Embryonic facial prominence (tissue), 1 donor: ENCODE measurements at regions not wholly inside any gene's neighbourhood (a gene's known extent, or its start where the extent isn't known, plus 50 kb on each side); places are given as distances from the start of the nearest gene placed in this dataset.
"Not testable (repeated sequence)": the region's sequence is repeated elsewhere in the genome, so short reads cannot be mapped to it uniquely, and the experiment has no call there.

Source experiments
- DNase-seq: peaks from one replicate; pipeline ENCODE4 v3.0.0-alpha.2; 2016; ENCODE audit errors: extremely low spot score

DNA sequence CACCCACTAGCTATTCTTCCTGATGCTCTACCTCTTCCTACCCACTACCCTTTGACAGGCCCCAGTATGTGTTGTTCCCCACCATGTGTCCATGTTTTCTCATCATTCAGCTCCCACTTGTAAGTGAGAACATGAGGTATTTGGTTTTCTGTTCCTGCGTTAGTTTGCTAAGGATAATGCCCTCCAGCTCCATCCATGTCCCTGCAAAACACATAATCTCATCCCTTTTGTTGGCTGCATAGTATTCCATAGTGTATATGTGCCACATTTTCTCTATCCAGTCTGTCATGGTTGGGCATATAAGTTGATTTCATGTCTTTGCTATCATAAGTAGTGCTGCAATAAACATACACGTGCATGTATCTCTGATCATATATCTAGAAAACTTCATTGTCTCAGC lies 218.3 kb upstream of the STXBP5 start:
- DNase-seq, result no peak

DNA sequence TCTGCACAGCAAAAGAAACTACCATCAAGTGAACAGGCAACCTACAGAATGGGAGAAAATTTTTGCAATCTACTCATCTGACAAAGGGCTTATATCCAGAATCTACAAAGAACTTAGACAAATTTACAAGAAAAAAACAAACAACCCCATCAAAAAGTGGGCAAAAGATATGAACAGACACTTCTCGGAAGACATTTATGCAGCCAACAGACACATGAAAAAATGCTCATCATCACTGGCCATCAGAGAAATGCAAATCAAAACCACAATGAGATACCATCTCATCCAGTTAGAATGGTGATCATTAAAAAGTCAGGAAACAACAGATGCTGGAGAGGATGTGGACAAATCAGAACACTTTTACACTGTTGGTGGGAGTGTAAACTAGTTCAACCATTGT lies 216.3 kb upstream of the STXBP5 start:
- DNase-seq, result not testable (repeated sequence)

DNA sequence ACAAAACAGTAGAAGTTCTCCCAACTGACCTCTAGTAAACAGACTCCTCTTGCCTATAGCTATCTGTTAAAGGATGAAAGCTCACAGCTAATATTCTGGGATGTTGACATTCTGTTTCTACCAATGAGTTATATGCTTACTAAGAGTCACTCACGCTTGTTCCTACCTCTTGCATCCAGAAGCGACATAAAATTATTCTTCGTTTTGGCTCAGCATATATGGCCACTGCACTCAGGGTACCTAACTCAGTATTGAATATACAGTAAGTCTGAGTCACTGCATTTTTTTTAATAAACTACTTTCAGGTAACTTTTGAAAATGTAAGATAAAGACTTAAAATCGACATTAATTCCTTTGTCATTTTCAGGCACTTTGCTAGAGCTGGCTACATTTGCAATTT lies 214.4 kb upstream of the STXBP5 start:
- no peak for DNase-seq

DNA sequence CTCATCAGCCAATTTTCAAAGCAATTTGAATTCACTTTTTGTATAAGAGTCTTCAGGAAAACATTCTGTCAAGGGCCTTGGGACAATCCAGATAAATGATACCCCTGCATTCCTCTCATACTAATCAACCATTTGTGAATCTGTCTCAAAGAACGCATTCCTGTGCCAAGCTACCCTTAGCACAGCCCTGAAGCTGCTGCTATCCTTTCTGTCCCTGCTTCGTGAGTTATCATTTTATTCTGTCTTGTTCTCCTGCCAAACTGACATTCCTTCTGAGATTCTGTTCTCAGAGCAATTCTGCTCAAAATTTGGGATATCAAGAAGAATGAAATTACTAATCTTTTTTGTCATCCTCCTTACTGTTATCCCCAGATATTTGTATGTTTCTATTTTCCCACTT lies 213.9 kb upstream of the STXBP5 start:
- DNase-seq, result no peak

DNA sequence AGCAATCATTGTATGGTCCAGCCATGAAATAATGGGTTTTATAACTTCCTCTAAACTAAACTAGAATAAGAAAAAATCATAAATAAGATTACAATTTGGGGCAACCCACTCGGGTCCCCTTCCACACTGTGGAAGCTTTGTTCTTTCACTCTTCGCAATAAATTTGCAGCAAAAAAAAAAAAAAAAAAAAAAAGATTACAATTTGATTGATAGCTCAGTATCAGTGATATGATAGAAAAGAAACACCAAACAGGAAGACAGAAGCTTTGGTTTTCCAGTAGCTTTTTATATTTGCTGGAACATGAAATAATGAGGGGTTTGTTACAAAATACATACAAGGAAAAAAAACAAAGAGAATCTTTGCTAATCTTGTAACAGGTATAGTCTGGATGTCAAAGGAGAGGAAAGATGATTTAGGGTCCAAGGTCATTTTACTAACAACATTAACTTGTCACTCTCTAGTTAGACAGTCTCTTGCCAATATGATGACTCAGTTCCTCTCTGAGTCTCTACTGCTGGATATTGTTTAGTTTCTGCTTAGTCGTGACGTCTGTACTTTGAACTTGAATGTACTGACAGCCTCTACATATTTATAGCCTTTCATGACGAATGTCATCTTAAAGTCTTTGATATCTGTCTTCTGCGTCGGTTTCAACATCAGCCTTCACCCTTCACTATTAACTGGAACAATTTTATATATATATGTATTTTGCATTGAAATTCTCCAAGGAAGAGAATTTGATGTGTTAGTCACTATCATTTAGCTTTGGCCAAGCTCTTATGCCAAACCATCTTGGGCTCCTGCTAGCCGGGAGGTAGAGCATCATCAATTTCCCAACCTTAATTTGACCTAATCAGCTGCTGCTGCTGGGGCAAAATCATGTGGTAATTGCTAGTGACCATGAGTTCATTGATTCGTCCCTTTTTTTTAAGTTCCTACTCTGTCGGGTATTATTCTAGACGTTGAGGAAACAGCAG lies 213.1 kb upstream of the STXBP5 start:
- DNase-seq, result no peak

DNA sequence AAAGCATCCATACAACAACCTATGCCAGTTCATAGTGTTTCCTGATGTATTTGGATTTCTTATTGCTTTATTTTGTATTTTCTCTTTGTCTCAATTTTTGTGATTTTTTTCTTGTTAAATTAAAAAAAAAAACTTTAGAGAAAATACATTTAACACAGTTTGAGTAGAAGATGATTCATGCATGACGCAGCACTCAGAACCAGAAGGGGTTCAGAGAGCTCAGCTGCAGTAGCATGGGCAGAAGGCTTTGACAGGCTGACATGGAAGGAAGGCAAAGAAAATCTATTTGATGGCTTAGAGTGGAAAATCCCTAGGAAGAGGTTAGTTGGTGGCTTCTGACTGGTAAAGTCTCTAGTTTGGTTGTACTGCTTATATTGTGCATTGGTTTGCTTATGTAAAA lies 207.2 kb upstream of the STXBP5 start:
- DNase-seq, result no peak

DNA sequence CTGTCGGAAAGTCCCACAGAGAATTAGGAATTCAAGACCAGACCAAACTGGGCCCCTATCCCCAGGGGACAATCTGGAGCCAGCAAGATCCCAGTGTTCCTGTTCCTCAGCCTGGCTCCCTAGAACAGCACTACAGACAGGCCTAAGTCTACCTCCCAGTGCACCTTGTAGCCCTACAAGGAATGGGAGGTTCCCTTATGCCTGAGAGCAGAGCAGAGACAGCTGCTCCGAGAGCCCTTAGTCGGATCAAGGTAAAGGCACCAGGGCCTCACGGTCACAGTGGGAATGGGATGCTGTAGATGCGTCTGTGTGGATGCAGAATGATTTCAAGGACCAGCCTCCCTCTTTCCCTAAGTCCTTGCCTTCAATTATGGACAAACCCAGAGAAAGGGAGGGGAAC lies 204.5 kb upstream of the STXBP5 start:
- DNase-seq, result no peak

DNA sequence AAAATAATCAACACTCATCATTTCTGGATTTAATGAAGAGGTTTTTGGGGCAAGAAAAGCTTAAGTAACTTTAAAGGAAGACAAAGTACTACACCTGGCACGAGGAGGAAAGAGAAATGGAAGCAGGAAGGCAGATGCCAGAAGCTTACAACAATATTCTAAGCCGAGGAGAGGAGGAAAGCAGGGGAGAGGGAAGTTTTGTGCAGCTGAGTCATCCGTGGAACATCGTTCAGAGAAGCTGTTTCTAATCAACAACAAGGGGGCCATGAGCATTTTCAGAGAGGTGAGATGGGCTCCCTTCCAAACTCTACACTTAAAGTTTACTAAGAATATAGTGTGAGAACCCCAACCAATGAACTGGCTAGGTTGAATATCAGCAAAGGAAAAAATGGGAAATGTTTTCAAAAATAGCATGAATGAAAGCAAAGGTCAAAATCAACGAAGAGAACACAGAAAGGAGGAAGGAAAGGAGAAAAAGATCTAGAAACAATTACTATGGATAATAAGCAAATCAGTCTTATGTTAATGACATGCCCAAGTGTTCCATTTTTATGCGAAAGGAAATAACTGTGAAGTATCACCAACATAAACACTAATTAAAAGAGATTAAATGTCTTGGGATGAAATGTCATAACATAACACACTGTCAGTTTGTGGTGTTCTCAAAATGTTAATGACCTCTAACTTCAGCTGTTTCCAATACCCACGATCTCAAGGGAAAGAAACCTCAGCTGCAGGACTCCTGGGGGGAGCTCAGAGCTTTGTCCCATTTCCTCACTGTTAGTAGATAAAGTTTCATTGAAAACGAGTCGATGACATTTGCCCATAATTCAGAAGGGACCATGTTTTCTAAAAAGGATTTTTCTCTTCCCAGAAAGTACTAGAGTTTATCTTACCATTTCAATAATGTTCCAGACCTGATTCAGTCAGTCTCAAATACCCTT lies 203.4 kb upstream of the STXBP5 start:
- no peak for DNase-seq

DNA sequence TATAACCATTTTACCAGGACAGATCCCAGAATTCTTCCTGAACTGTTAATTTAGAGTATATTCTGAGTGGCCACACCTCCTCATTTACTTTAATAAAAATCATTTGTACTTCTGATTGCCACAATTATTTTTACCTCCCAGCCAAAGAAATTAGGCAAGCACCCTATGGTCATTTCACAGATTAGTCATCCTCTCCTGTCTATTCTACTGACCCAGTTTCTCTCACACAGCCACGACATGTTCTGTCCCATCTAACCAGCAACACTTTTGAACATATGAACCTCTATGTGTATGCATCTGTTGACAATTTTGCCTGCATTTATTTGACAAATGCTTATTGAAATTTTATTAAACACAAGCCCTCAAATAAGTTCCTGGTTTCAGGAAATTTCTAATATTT lies 202.6 kb upstream of the STXBP5 start:
- DNase-seq, result no peak

DNA sequence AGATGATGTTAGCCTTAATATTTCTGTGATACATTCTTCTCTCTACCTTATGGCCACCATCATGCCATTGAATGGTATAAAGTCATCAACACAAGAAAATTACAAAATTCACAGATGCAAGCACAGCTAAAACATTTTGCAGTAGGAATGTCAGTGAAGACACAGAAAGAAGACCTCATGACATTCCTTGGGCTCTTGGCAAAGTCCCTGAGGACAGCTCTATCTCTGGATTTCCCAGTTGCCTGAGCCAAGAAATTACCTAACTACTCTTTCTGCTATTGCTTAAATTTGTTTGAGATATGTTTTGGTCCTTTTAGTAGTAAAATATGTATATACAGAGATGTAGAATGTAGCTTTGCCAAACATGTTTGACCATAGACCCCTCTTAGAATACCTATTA lies 201.0 kb upstream of the STXBP5 start:
- DNase-seq, result no peak

DNA sequence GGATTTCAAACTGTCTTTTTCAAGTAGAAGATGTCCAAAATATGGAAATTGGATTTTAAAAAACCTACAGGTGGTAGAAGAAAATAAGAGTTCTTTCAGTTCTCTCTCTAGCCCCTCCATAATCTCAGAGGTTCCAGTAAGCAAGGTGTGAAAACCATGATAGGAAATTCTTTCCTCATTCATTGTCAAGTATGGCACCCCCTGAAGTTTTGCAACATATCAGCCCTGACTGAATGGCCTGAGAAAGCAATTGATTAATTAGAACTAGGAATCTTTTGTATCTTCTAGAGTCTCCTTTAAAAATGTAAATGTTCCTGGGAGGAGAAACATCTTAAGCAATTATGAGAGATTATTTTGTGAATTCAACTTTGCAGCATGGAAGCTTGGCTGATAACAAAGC lies 198.7 kb upstream of the STXBP5 start:
- DNase-seq, result no peak

DNA sequence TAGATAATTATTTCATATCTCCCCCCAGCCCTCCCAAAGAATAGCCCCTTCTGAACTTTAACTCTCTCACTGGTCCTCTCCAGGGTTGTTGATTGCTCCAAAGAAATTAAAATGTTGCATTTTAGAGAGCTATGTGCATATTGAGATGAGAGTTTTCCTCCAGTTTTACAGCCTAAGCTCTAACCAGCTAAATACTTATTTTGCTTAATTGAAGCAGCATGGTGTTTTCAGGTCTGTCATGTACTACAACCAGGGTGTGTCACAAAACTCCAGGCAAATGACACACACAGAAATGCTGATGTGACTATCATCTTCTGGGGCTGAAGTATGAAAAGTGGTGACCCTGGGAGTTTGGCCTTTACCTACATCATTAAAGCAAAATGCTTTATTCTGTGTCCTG lies 196.8 kb upstream of the STXBP5 start:
- DNase-seq, result no peak

DNA sequence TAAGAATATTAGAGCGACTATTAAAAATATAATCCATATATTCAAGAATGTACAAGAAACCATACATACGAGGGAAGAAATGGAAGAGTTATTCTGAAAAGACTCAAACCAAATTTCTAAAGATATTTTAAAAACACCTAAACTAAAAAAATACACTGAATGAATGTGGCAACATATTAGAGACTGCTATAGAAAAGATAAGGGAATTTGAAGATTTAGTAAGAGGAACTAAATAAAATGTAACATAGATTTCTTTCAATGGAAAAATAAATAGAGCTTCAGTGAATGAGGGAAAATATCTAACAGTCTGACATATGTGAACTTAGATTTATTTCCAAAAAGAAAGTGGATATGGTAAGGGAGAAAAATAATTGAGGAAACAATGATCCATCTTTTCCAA lies 194.9 kb upstream of the STXBP5 start:
- DNase-seq, result no peak

DNA sequence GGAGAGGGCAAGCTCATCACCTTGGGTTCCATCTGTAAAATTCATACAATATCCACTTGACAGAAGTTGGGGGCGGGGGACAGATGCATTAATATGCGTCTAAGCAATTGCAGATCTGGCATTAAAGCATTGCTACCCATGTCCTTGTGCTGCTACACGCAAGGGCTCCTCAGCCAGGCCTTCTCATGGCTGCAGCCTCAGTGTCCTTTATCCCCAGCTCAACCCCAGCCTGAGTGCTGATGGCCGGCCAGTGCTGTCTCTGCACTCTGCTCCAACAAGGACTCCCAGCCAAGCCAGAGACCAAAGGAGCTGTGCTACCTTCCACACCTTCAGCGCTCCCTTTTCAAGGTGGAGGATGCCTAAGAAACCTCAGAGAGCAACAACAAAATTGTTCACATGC lies 188.5 kb upstream of the STXBP5 start:
- no peak for DNase-seq

DNA sequence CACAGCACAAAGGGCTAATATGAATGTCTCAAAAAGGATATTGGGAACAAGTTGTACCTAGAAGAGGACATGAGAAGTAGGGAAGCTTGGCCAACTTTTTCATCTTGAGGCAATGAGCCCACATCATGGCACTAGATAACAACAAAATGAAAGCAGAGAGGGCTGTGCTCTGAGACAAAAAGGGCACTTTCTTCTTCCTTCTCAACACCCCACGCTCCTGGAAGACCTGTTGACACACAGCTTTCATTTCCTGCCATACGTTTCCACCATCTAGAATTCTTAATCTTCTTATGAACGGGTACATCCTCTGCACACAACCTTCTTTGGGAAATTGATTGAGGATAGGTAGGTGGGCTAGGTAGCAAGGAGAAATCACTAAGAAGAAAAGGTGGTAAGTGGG lies 187.8 kb upstream of the STXBP5 start:
- no peak for DNase-seq

DNA sequence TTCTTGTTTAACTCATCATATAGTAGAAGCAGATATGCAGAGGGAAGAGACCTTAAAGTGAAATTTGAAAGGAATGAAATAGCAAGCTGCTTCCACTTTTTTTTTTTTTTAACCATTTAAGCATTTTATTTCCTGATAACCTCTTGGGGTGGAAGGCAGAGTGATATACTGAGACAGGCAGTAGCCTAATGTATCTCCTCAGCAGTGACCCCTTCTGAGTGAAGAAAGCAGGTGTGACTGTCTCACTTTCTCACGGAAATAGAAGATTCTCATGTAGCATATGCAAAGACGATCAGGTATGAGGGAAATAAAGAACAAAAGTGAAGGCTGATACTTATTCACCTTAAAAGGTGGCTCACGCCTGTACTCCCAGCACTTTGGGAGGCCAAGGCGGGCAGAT lies 187.1 kb upstream of the STXBP5 start:
- no peak for DNase-seq

DNA sequence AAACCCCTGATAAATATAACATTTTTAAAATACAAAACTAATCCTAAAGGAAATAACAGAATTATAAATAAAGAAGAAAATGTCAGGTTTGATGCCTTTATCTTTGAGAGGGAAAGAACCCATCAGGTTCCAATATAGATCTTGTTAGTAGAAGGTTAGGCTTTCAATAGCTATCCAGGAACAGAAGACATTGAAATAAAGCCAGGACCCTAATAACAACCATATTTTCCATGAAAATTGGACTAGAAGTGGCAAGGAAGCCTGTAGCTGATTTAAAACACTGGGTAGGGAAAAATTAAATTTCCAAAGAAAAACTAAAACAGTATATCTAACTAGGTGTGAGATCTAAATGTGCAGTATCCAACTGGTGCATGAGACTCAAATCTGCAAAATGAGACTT lies 185.2 kb upstream of the STXBP5 start:
- DNase-seq, result no peak

DNA sequence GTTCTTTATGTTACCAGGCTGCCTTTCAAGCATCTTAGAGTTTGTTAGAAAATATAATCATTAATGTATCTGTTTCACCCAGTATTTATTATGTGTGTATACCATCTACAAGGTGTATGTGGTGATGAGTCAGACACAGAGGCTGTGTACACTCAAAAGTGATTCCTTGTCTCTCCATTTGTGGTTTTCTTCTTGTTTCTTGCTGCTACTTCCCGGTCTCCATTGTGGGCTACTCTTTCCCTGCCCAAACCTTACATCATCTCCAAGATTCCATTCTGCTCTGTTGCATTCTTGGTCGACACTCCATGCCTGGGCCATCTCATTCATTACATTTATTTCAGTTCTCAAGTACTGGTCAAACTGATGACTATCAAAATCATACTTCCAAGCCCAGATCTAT lies 182.2 kb upstream of the STXBP5 start:
- DNase-seq, result no peak

DNA sequence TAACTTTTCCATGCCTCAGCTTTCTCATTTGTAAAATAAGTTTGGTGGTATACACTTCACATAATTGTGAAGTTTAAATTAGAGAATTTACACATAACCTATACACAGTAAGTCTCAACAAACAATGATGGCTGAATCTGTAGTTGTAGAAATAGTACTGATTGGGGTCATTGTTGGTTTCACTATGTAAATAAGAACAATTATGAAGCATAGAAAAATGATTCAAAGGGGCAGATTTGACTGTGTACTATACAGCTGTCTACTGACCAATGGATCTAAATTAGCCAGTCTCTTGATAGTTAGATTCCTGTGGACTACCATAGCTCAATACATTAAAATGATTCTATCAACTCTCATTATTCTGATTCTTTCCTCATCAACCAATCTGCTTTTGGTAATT lies 181.1 kb upstream of the STXBP5 start:
- DNase-seq, result no peak

DNA sequence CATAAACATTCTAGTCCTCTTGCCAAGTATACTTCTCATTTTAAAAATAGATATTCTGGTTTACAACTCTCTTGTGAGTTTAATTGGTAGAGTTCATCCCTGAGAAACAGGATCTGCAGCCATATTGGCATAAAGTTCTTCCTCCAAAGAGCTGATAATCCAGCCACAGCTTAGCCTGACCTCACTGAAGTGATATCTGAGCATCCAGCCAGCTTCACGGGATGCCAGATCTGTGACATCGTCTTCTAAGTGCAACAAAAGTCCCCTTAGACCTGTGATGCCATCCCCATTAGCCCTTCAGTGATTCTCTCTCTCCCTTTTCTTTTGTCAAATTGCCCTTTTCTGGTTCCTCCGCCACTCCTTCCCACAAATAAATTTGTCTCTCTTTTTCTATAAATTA lies 180.6 kb upstream of the STXBP5 start:
- no peak for DNase-seq

DNA sequence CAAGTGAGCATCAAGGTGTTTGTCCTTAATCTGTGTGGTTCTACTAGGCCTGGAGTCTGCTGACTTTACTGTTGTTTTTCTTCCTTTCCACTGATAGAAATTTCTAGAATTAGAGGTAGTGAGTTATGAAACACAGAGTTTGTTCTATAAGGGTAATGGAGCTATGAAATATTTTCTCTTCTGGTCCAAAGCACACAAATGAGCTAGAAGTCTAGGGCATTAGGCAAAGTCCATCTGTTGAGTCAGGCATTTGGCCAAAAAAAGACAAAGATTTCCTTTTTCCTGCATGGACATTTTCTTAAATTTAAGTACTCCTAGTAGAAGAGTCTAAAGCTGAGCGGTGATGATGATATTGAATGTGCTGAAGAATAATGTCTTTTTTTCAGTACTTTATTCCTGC lies 174.3 kb upstream of the STXBP5 start:
- no peak for DNase-seq

DNA sequence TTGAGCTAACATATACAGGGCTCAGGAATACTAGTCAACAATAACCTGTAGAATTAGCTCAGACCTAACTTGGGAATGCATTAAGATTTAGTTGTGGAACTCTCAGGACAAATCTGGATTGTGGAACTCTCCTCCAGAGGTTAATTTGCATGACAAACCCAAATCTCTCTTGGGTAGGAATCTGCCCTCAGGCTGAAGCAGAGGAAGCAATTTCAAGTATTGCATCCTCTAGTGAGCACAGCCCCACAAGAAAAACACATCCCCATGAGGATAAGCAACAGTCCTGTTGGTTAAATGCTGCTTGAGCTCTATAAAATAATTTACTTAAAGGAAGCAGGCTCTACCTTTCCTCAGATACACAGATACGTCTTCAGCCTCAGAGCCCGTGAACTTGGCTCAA lies 170.9 kb upstream of the STXBP5 start:
- DNase-seq, result no peak

DNA sequence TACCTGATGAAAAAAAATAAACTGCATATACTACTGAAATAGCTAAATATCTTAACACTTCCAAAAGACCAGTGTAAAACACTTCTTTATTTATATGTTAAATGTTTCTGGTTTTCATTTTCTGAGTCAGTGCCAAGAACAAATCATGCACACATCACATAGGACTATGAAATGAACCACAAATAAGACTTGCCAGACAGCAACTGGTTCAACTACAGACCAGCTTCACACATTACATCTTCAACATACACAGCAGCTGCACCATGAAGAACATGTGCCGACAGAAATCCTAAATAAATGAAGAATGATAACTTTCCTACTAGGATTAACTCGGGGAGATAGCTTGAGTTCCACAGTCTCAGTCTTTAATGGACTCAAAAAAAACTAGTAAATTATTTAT lies 168.3 kb upstream of the STXBP5 start:
- no peak for DNase-seq
